Heart left ventricle (tissue), 16 donors: ENCODE measurements at regions not wholly inside any gene's neighbourhood (a gene's known extent, or its start where the extent isn't known, plus 50 kb on each side); places are given as distances from the start of the nearest gene placed in this dataset.
"Not testable (repeated sequence)": the region's sequence is repeated elsewhere in the genome, so short reads cannot be mapped to it uniquely, and the experiment has no call there.

Experiments used
- ATAC-seq, 4 donors: fragments of 200-7000 bp; cut with Tn5 transposase; one replicate each; pipeline ENCODE4 v1.9.1; 2020 to 2022; ENCODE audit warnings: moderate library complexity in 4 of 4, mild to moderate bottlenecking in 3 of 4, moderate number of reproducible peaks in 1 of 4
- DNase-seq, 5 donors: peaks; one replicate each; pipeline ENCODE4 v3.0.0-alpha.2; 2020
- H3K27ac ChIP-seq, 12 donors: fragments of 200-600 bp; sonication (generic) in 4 of 12; one replicate each; pipeline versions ENCODE4 v1.5.0 to v1.8.0; 2016 to 2022; ENCODE audit warnings: mild to moderate bottlenecking in 2 of 12
- H3K27me3 ChIP-seq, 9 donors: fragments of 200-600 bp; sonication (generic) in 2 of 9; one replicate each; pipeline versions ENCODE4 v1.5.1 to v1.8.0; 2016 to 2022; ENCODE audit warnings: mild to moderate bottlenecking in 3 of 9
- H3K36me3 ChIP-seq, 9 donors: fragments of 200-600 bp; sonication (generic) in 2 of 9; one replicate each; pipeline versions ENCODE4 v1.5.0 to v1.8.0; 2018 to 2022; ENCODE audit warnings: mild to moderate bottlenecking in 2 of 9
- H3K4me1 ChIP-seq, 12 donors: fragments of 200-600 bp; sonication (generic) in 4 of 12; one replicate each; pipeline versions ENCODE4 v1.5.0 to v1.8.0; 2016 to 2022; ENCODE audit warnings: mild to moderate bottlenecking in 3 of 12
- H3K4me3 ChIP-seq, 12 donors: fragments of 200-600 bp; sonication (generic) in 4 of 12; one replicate each; pipeline versions ENCODE4 v1.5.0 to v1.8.0; 2017 to 2022; ENCODE audit warnings: mild to moderate bottlenecking in 9 of 12, moderate library complexity in 4 of 12
- H3K9me3 ChIP-seq, 12 donors: fragments of 200-600 bp; sonication (generic) in 4 of 12; one replicate each; pipeline versions ENCODE4 v1.5.0 to v1.8.0; 2016 to 2022; ENCODE audit warnings: mild to moderate bottlenecking in 1 of 12
- CTCF ChIP-seq, 12 donors: fragments of 200-600 bp; sonication (generic) in 4 of 12; IDR thresholded peaks; one replicate each; pipeline versions ENCODE4 v1.5.0 to v1.8.0; 2018 to 2022; ENCODE audit warnings: antibody characterized with exemption in 12 of 12, mild to moderate bottlenecking in 5 of 12
- POLR2A ChIP-seq, 2 donors: fragments of 450-650 bp; IDR thresholded peaks; one replicate each; pipeline ENCODE4 v1.6.1; 2017; ENCODE audit warnings: antibody characterized with exemption in 2 of 2, mild to moderate bottlenecking in 2 of 2, moderate library complexity in 2 of 2
- WGBS, 4 donors: extraction: QIAGEN DNeasy Blood & Tissue Kit in 2 of 4; methylation state at CpG; one replicate each; pipeline versions ENCODE4 v1.1.5 to v1.1.7; 2013 to 2018; 5-methylcytosine and 5-hydroxymethylcytosine counted together
- intact Hi-C, 10 donors: fragments of 100-400 bp; cut with DNase I; formaldehyde crosslinking; loops; one replicate each; pipeline versions ENCODE4 v1.11.1 to v1.14.2; 2022
- donor health status: ischemic (EF 13 %, LVEDD 7.1; RV severe dilation, severe dysfunction).
- donor health status: healthy with polysubstance abuse.
- donor health status: DM: no; HTN: yes; CAD: no.
- donor health status: DM: no; HTN: no; CAD: no.
- donor health status: ischemic (EF 25% LVEDD 6.9; RV normal size, moderate dysfunction).
- donor health status: ischemic (EF 25% LVEDD 5.7; RV mildly dilated, moderate dysfunction).
- donor health status: healthy.
- donor health status: DM: yes; HTN: yes; CAD: no.
- donor health status: ischemic (EF 35%, LVEDD 5.7; RV mildly dilated, moderate dysfunction).
- donor health status: nonischemic (EF 11% LVEDD 7.7; RV severe dilation, severe dysfunction).
- donor health status: DM: yes; HTN: yes; CAD: no.
- donor health status: PGD.
- donor health status: ischemic (EF 29% LVEDD 5.4; RV normal size, mild dysfunction).
- donor health status: nonischemic (EF 23%, LVEDD 6.1; RV moderate dilation, normal function).

GRCh38 chr1:70785287-70785686 lies 262.3 kb downstream of the PTGER3 start:
- no peak for DNase-seq
- no peaks in the 10 kb centered on the region for H3K4me1 ChIP-seq
- TF ChIP-seq POLR2A (IDR thresholded peaks at IDR 0.05) (no peak), CTCF (IDR thresholded peaks at IDR 0.05) (no peak)
- H3K27ac ChIP-seq: no peak overlapping the region
- H3K36me3 ChIP-seq: no peaks in the 10 kb centered on the region
- 74 to 84% (median 76%) methylated on average over 1 of the region's 1 CpG for WGBS, 4 donors
- no peaks in the 10 kb centered on the region for H3K9me3 ChIP-seq
- H3K27me3 ChIP-seq: no peaks in the 10 kb centered on the region
- no peak for ATAC-seq
- H3K4me3 ChIP-seq: no peak overlapping the region
- intact Hi-C loops: no loop called here

- Histone ChIP-seq H3K9me3 (no peaks in the 10 kb centered on the region), H3K27ac (no peak overlapping the region), H3K4me3 (no peak overlapping the region), H3K4me1 (no peaks in the 10 kb centered on the region), H3K27me3 (no peaks in the 10 kb centered on the region), H3K36me3 (no peaks in the 10 kb centered on the region)
- ATAC-seq: no peak
- no peak for DNase-seq
- intact Hi-C loops: no loop called here
- WGBS, 4 donors: 78 to 84% (median 80%) methylated on average over 5 of the region's 5 CpGs
- TF ChIP-seq POLR2A (IDR thresholded peaks at IDR 0.05) (no peak), CTCF (IDR thresholded peaks at IDR 0.05) (no peak)
Measured at GRCh38 chr1:70790232-70790923, 257.2 kb downstream of the PTGER3 start.

DNA sequence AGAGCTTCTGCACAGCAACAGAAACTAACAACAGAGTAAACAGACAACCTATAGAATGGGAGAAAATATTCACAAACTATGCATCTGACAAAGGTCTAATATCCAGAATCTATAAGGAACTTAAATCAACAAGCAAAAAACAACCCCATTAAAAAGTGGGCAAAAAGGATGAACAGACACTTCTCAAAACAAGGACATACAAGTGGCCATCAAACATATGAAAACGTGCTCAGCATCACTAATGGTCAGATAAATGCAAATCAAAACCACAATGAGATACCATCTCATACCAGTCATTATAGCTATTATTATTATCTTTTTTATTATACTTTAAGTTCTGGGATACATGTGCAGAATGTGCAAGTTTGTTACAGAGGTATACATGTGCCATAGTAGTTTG lies 252.6 kb downstream of the PTGER3 start:
- H3K27ac ChIP-seq, H3K27me3 ChIP-seq, H3K36me3 ChIP-seq, H3K4me3 ChIP-seq, H3K9me3 ChIP-seq, H3K4me1 ChIP-seq, intact Hi-C loops, DNase-seq, ATAC-seq: not testable (repeated sequence)
- 69 to 87% (median 77%) methylated on average over 1 of the region's 1 CpG for WGBS, 4 donors

DNA sequence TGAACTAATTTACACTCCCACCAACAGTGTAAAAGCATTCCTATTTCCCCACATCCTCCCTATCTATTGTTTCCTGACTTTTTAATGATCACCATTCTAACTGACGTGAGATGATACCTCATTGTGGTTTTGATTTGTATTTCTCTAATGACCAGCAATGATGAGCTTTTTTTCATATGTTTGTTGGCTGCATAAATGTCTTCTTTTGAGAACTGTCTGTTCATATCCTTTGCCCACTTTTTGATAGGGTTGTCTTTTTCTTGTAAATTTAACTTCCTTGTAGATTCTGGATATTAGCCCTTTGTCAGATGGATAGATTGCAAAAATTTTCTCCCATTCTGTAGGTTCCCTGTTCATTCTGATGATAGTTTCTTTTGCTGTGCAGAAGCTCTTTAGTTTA lies 251.3 kb downstream of the PTGER3 start:
- H3K4me3 ChIP-seq, intact Hi-C loops, H3K27ac ChIP-seq, H3K4me1 ChIP-seq, H3K36me3 ChIP-seq, DNase-seq, H3K27me3 ChIP-seq, ATAC-seq: not testable (repeated sequence)
- WGBS, 4 donors: 81 to 88% (median 82%) methylated on average over 1 of the region's 1 CpG
- H3K9me3 ChIP-seq: peaks cover 0 to 10% (median 0%) of the 10 kb centered on the region in 12 donors

- H3K27me3 ChIP-seq, ATAC-seq, H3K4me1 ChIP-seq, H3K27ac ChIP-seq, intact Hi-C loops, H3K4me3 ChIP-seq, H3K36me3 ChIP-seq, DNase-seq, H3K9me3 ChIP-seq: not testable (repeated sequence)
- WGBS, 4 donors: 75 to 85% (median 79%) methylated on average over 2 of the region's 2 CpGs
Measured at GRCh38 chr1:70802625-70803024, 245.0 kb downstream of the PTGER3 start.

GRCh38 chr1:70805641-70806040 lies 242.0 kb downstream of the PTGER3 start:
- 87 to 91% (median 88%) methylated on average over 5 to 6 of the region's 6 CpGs for WGBS, 4 donors
- peak in 1 of 4 donors; percentile 24 for ATAC-seq

More at GRCh38 chr1:70805641-70806040, 242.0 kb downstream of the PTGER3 start:
- Histone ChIP-seq H3K27ac (no peak overlapping the region), H3K4me1 (no peaks in the 10 kb centered on the region), H3K9me3 (peaks cover 0 to 6% (median 0%) of the 10 kb centered on the region in 12 donors), H3K36me3 (no peaks in the 10 kb centered on the region), H3K4me3 (no peak overlapping the region), H3K27me3 (no peaks in the 10 kb centered on the region)
- no peak for DNase-seq
- intact Hi-C loops: no loop called here
- no peak for TF ChIP-seq CTCF (IDR thresholded peaks at IDR 0.05)
- no peak for TF ChIP-seq POLR2A (IDR thresholded peaks at IDR 0.05)
